Activated T-cell treated with anti-CD3 and anti-CD28 coated beads, Interleukin-2, amount 50 U/mL, for 4 hours (primary cell): ENCODE measurements at regions not wholly inside any gene's neighbourhood (a gene's known extent, or its start where the extent isn't known, plus 50 kb on each side); places are given as distances from the start of the nearest gene placed in this dataset.

Experiments
- ATAC-seq, 2 donors: fragments of 200-7000 bp; cut with Tn5 transposase; one replicate each; pipeline ENCODE4 v1.10.0; 2021
- DNase-seq: peaks from one replicate; pipeline ENCODE4 v3.0.0-alpha.2; 2020
- H3K27me3 Mint-ChIP-seq: one replicate; pipeline ENCODE4 v1.8.0; 2021; ENCODE audit warnings: low read depth, mixed read lengths
- H3K36me3 Mint-ChIP-seq: one replicate; pipeline ENCODE4 v1.8.0; 2022; ENCODE audit warnings: mixed read lengths; ENCODE audit not compliant: insufficient read depth
- H3K4me1 Mint-ChIP-seq: one replicate; pipeline ENCODE4 v1.8.0; 2021; ENCODE audit warnings: low read depth, mixed read lengths
- H3K4me3 Mint-ChIP-seq: one replicate; pipeline ENCODE4 v1.8.0; 2021; ENCODE audit warnings: mild to moderate bottlenecking, moderate library complexity, mixed read lengths
- H3K9me3 Mint-ChIP-seq: one replicate; pipeline ENCODE4 v1.8.0; 2021; ENCODE audit warnings: mixed read lengths

DNA sequence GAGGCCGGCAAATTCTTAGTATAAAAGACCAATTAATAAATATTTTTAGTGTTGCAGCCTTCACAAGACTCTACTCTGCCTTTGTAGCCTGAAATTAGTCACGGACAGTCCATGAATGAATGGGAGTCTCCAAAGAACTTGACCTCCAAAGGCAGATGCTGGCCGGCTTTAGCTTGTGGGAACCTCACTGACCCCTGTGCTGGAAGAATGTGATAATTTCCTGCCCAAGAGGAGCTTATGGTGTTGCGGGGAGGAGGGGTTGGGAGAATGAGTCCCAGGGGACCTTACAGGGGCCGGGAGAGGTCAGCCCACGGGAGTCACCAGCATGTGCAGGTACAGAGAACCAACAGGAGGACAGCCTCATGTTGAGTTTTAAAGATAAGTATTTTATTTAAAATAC is 143.1 kb downstream of the IRX2 start:
- Mint-ChIP-seq H3K9me3 (peaks cover 8% of the 10 kb centered on the region), H3K4me1 (no peaks in the 10 kb centered on the region), H3K36me3 (no peaks in the 10 kb centered on the region), H3K27me3 (no peaks in the 10 kb centered on the region), H3K4me3 (no peak overlapping the region)
- ATAC-seq = no peak
- no peak for DNase-seq

DNA sequence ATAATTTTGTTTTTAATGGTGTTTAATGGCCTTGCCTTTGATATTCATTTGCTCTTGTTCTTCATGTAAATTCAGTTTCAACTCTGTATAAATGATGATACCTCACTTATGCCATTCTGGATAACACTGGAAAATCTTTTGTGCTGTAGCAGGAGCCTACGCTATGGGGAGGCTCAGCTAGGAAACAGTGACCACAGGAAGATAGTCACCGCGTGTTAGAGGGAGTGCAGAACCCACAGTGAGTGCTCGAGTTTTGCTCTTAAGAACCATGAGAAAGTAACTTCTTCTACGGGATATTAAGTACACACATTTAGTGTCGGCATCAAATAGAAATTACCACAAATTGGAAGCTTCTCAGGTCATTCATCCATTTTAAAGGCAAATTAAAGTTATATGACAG is 143.9 kb downstream of the IRX2 start:
- H3K27me3 Mint-ChIP-seq = no peaks in the 10 kb centered on the region
- no peak overlapping the region for H3K4me3 Mint-ChIP-seq
- ATAC-seq (no peak), DNase-seq (no peak)
- no peaks in the 10 kb centered on the region for H3K36me3 Mint-ChIP-seq
- no peaks in the 10 kb centered on the region for H3K4me1 Mint-ChIP-seq
- peaks cover 6% of the 10 kb centered on the region for H3K9me3 Mint-ChIP-seq

DNA sequence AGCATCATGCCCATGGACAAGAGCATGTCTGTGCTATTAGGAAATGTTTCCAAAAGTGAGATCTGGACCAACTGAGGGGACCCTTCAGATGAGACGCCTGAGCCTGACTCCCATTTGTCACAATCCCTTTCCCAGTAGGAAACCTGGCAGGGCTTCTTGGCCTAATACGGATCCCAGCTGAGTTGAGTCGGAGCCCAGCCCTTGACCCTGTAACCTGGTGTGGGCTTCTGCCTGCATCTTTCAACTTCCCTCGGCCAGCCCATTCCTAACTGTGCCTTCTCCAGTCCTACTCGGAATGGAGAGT is 148.3 kb downstream of the IRX2 start:
- DNase-seq (no peak), ATAC-seq (no peak)
- no peaks in the 10 kb centered on the region for H3K4me1 Mint-ChIP-seq
- H3K4me3 Mint-ChIP-seq = no peak overlapping the region
- H3K36me3 Mint-ChIP-seq = no peaks in the 10 kb centered on the region
- H3K27me3 Mint-ChIP-seq = no peaks in the 10 kb centered on the region
- no peaks in the 10 kb centered on the region for H3K9me3 Mint-ChIP-seq

GRCh38 chr5:2602451-2603271 is 148.8 kb downstream of the IRX2 start:
- Mint-ChIP-seq H3K4me1 (no peaks in the 10 kb centered on the region), H3K4me3 (no peak overlapping the region), H3K27me3 (no peaks in the 10 kb centered on the region), H3K9me3 (no peaks in the 10 kb centered on the region), H3K36me3 (no peaks in the 10 kb centered on the region)
- DNase-seq (no peak), ATAC-seq (no peak)

DNA sequence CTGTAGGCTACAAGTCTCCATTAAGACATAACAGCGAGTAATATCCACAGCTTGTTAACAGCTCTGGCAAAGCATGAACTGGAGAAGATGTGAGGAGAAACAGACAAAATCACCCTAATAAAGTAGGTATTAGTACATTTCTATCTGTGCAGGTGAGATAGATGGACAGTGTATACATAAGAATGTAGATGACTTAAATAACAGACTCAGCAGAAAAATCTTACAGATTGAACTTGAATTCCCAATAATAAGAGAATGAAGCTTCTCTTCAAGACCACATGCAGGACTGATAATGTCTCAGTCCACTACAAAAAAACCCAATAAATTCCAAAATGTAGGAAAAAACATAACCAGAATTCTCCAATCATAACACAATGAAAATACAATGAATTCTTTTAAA is 153.0 kb downstream of the IRX2 start:
- Mint-ChIP-seq H3K4me3 (no peak overlapping the region), H3K4me1 (no peaks in the 10 kb centered on the region), H3K27me3 (no peaks in the 10 kb centered on the region), H3K36me3 (no peaks in the 10 kb centered on the region), H3K9me3 (peaks cover 4% of the 10 kb centered on the region)
- ATAC-seq (no peak), DNase-seq (no peak)

- Mint-ChIP-seq H3K27me3 (no peaks in the 10 kb centered on the region), H3K9me3 (peaks cover 4% of the 10 kb centered on the region), H3K4me1 (no peaks in the 10 kb centered on the region), H3K4me3 (no peak overlapping the region), H3K36me3 (no peaks in the 10 kb centered on the region)
- ATAC-seq (no peak), DNase-seq (no peak)
These were observed 156.8 kb downstream of the IRX2 start for GRCh38 chr5:2594701-2595100.

DNA sequence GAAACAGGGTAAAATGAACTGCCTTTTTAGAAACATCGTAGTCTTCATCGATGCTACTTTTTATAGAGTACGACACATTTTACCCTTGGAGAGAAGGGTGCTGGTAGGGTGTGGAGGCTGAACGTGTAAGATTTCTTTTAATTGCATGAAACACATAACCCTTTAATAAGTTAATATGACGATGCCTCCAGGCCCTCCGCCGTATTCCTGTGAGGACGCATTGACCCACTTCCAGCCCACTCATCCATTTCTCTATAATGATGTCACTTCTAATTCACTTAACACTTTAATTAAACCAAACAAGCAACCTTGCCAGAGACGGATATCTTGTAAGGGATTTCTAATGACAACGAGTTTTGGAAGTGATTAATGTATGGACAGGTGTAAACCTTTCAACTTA is 158.7 kb downstream of the IRX2 start:
- Mint-ChIP-seq H3K4me3 (no peak overlapping the region), H3K9me3 (peaks cover 4% of the 10 kb centered on the region), H3K27me3 (no peaks in the 10 kb centered on the region), H3K4me1 (no peaks in the 10 kb centered on the region), H3K36me3 (no peaks in the 10 kb centered on the region)
- ATAC-seq (no peak), DNase-seq (no peak)

- H3K27me3 Mint-ChIP-seq = no peaks in the 10 kb centered on the region
- ATAC-seq = no peak
These were observed 159.6 kb downstream of the IRX2 start for GRCh38 chr5:2591777-2592453.

GRCh38 chr5:2588850-2589501 is 162.5 kb downstream of the IRX2 start:
- no peak overlapping the region for H3K4me3 Mint-ChIP-seq
- no peaks in the 10 kb centered on the region for H3K9me3 Mint-ChIP-seq
- no peaks in the 10 kb centered on the region for H3K36me3 Mint-ChIP-seq
- no peaks in the 10 kb centered on the region for H3K27me3 Mint-ChIP-seq
- no peak for ATAC-seq
- DNase-seq = no peak
- no peaks in the 10 kb centered on the region for H3K4me1 Mint-ChIP-seq

More at GRCh38 chr5:2591777-2592453, 159.6 kb downstream of the IRX2 start:
- no peaks in the 10 kb centered on the region for H3K36me3 Mint-ChIP-seq
- DNase-seq = no peak
- no peaks in the 10 kb centered on the region for H3K4me1 Mint-ChIP-seq
- H3K9me3 Mint-ChIP-seq = peaks cover 4% of the 10 kb centered on the region
- no peak overlapping the region for H3K4me3 Mint-ChIP-seq

DNA sequence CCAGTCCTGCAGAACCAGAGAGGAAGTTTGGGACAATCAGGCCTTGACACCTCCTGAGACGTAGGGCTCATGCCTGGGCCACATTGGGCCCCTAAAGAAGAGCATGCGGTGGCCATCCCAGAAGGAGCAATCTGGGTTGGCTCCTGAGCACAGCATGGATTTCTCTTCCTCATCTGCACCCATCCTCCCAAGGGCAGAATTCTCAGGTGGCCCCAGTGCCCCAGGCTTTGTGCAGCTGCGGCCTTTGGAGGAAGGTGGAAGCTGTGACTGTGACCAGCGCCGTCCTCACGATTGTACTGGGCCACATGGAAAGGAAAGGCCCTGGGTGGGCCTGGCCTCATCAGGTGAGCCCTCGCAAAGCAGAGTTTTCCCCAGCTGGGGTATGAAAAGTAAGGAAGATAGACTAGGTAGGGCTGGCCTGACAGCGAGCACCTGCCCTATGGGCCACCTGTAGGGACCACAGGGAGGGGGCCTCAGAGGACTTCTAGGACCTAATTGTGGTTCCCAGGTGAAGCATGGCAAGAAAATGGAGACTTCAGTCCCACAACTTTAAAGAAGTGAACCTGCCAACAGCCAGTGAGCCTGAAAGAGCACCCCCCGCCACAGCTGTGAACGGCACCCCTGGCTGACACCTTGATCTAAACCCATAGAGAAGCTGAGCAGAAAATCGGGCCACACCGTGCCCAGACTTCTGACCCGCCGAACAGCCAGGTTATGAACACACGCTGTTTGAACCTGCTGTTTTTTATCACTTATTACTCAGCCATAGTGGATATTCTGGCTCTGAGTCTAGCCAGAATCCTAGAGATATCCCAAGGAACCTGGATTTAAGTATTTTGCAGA is 164.1 kb downstream of the IRX2 start:
- no peaks in the 10 kb centered on the region for H3K4me1 Mint-ChIP-seq
- ATAC-seq (no peak), DNase-seq (no peak)
- H3K27me3 Mint-ChIP-seq = no peaks in the 10 kb centered on the region
- H3K9me3 Mint-ChIP-seq = no peaks in the 10 kb centered on the region
- H3K4me3 Mint-ChIP-seq = no peak overlapping the region
- H3K36me3 Mint-ChIP-seq = no peaks in the 10 kb centered on the region

GRCh38 chr5:2586016-2586715 is 165.3 kb downstream of the IRX2 start:
- Mint-ChIP-seq H3K4me1 (no peaks in the 10 kb centered on the region), H3K27me3 (no peaks in the 10 kb centered on the region)
- no peak for ATAC-seq

GRCh38 chr5:2584579-2585269 is 166.8 kb downstream of the IRX2 start:
- no peaks in the 10 kb centered on the region for H3K27me3 Mint-ChIP-seq

More at GRCh38 chr5:2586016-2586715, 165.3 kb downstream of the IRX2 start:
- H3K4me3 Mint-ChIP-seq = no peak overlapping the region
- H3K36me3 Mint-ChIP-seq = no peaks in the 10 kb centered on the region
- no peaks in the 10 kb centered on the region for H3K9me3 Mint-ChIP-seq
- DNase-seq = no peak

DNA sequence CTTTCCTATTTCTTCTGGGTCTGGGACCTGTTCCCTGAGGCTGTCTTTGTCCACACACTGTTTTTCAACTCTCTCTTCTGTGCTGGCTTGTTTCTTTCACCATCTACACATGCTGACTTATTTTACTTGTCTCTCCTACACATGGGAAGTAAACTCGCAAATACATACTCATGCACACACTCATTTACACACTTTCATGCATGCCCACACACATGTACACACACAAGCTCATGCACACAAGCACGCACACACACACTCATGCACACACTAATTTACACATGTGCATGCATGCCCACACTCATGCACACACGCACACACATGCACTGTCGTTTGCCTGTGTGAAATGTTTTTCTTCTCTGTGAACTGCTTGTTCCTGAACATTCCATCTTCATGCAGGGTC is 169.0 kb downstream of the IRX2 start:
- no peak for ATAC-seq
- peaks cover 4% of the 10 kb centered on the region for H3K9me3 Mint-ChIP-seq

More at GRCh38 chr5:2584579-2585269, 166.8 kb downstream of the IRX2 start:
- DNase-seq (no peak), ATAC-seq (no peak)
- Mint-ChIP-seq H3K4me1 (no peaks in the 10 kb centered on the region), H3K4me3 (no peak overlapping the region), H3K36me3 (no peaks in the 10 kb centered on the region), H3K9me3 (no peaks in the 10 kb centered on the region)

More for the DNA sequence above, 169.0 kb downstream of the IRX2 start:
- no peaks in the 10 kb centered on the region for H3K4me1 Mint-ChIP-seq
- no peaks in the 10 kb centered on the region for H3K36me3 Mint-ChIP-seq
- DNase-seq = no peak
- H3K4me3 Mint-ChIP-seq = no peak overlapping the region
- H3K27me3 Mint-ChIP-seq = no peaks in the 10 kb centered on the region
